GM23248 (cell line): ENCODE measurements at regions not wholly inside any gene's neighbourhood (a gene's known extent, or its start where the extent isn't known, plus 50 kb on each side); places are given as distances from the start of the nearest gene placed in this dataset.
"Not testable (repeated sequence)": the region's sequence is repeated elsewhere in the genome, so short reads cannot be mapped to it uniquely, and the experiment has no call there.

Source experiments
- DNase-seq: peaks from one replicate; pipeline ENCODE4 v3.0.0-alpha.2; 2015
- H2AFZ ChIP-seq: fragments of 200-600 bp; sonication (generic); 2 replicates; pipeline ENCODE4 v1.6.1; 2016; ENCODE audit warnings: antibody characterized with exemption
- H3F3A ChIP-seq: fragments of 200-600 bp; sonication (generic); 2 replicates; pipeline ENCODE4 v1.6.1; 2016; ENCODE audit warnings: mild to moderate bottlenecking, antibody characterized with exemption, mixed run types; ENCODE audit not compliant: insufficient read depth
- H3K27ac ChIP-seq: fragments of 200-600 bp; sonication (generic); 2 replicates; pipeline ENCODE4 v1.5.1; 2016; ENCODE audit warnings: mild to moderate bottlenecking
- H3K27me3 ChIP-seq: fragments of 200-600 bp; sonication (generic); replicated peaks from 2 replicates; pipeline ENCODE4 v1.6.1; 2016; ENCODE audit warnings: mild to moderate bottlenecking; ENCODE audit not compliant: insufficient read depth
- H3K36me3 ChIP-seq: fragments of 200-600 bp; sonication (generic); 2 replicates; pipeline ENCODE4 v1.6.1; 2016; ENCODE audit warnings: low read depth, mild to moderate bottlenecking
- H3K4me1 ChIP-seq: fragments of 200-600 bp; sonication (generic); 2 replicates; pipeline ENCODE4 v1.6.1; 2016; ENCODE audit warnings: mild to moderate bottlenecking; ENCODE audit not compliant: insufficient read depth
- H3K4me2 ChIP-seq: fragments of 200-600 bp; sonication (generic); one replicate; pipeline ENCODE4 v1.6.1; 2016; ENCODE audit warnings: mild to moderate bottlenecking; ENCODE audit not compliant: unreplicated experiment
- H3K4me3 ChIP-seq: fragments of 200-600 bp; sonication (generic); 2 replicates; pipeline ENCODE4 v1.5.1; 2016; ENCODE audit warnings: mild to moderate bottlenecking
- H3K79me2 ChIP-seq: fragments of 200-600 bp; sonication (generic); 2 replicates; pipeline ENCODE4 v1.6.1; 2016; ENCODE audit warnings: mild to moderate bottlenecking; ENCODE audit not compliant: insufficient read depth
- H3K9ac ChIP-seq: fragments of 200-600 bp; sonication (generic); 2 replicates; pipeline ENCODE4 v1.6.1; 2016; ENCODE audit warnings: mild to moderate bottlenecking
- H3K9me2 ChIP-seq: fragments of 200-600 bp; sonication (generic); 2 replicates; pipeline ENCODE4 v1.6.1; 2016; ENCODE audit warnings: mixed run types, mild to moderate bottlenecking, moderate library complexity; ENCODE audit not compliant: insufficient read depth
- H3K9me3 ChIP-seq: fragments of 200-600 bp; sonication (generic); one replicate; pipeline ENCODE4 v1.6.1; 2017; ENCODE audit warnings: low read depth
- H4K20me1 ChIP-seq: fragments of 200-600 bp; sonication (generic); 2 replicates; pipeline ENCODE4 v1.6.0; 2016; ENCODE audit not compliant: insufficient read depth
- EZH2 ChIP-seq: fragments of 200-600 bp; sonication (generic); IDR thresholded peaks from 2 replicates; pipeline ENCODE4 v1.6.1; 2018; ENCODE audit warnings: antibody characterized with exemption, mild to moderate bottlenecking; ENCODE audit not compliant: insufficient read depth, poor library complexity, severe bottlenecking
- EZH2phosphoT487 ChIP-seq: fragments of 200-600 bp; sonication (generic); IDR thresholded peaks from 2 replicates; pipeline ENCODE4 v1.6.1; 2018; ENCODE audit warnings: antibody characterized with exemption, moderate library complexity, mild to moderate bottlenecking, low read depth; ENCODE audit not compliant: insufficient read depth
- WGBS, 2 experiments: methylation state at CpG; one replicate each; pipeline ENCODE4 v1.1.6; 2015 to 2017; ENCODE audit warnings: low lambda C conversion rate in 2 of 2, low coverage in 1 of 2; ENCODE audit errors: missing lambda C conversion rate in 2 of 2; 5-methylcytosine and 5-hydroxymethylcytosine counted together
- in situ Hi-C: fragments of 300-500 bp; cut with MboI; formaldehyde crosslinking; loops from 2 replicates; pipeline ENCODE4 v1.15.0; 2020

DNA sequence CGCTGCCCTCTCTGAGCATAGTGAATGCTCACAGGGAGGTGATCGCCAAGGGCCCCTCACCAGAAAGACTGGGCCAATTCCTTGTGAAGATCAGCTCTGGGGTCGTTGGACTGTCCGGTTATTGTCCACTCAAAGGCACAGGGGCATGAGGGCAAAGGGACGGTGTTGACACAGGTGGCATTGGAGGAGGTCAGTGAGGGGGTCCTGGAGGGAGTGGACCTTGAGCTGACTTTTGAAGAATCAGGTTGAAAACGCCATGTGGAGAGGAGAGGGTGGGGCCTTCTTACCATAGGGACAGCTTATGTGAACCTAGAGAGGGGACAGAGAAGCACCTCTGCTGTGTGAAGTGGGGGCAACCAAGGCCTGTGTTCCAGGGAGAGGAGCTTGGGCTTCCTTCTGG is 131.5 kb downstream of the TFCP2L1 start:
- Histone ChIP-seq H3K27me3 (peaks cover 16% of the 10 kb centered on the region), H3K4me2 (no peak overlapping the region), H3K27ac (no peak overlapping the region), H2AFZ (no peak overlapping the region), H3K4me1 (no peaks in the 10 kb centered on the region), H3K9me2 (no peaks in the 10 kb centered on the region), H3K9ac (no peak overlapping the region), H4K20me1 (no peaks in the 10 kb centered on the region), H3K36me3 (no peaks in the 10 kb centered on the region), H3K9me3 (no peaks in the 10 kb centered on the region), H3K4me3 (no peak overlapping the region), H3F3A (no peaks in the 10 kb centered on the region), H3K79me2 (no peaks in the 10 kb centered on the region)
- in situ Hi-C loops, result no loop called here
- 49 to 50% methylated on average over 6 of the region's 6 CpGs for WGBS, 2 experiments
- no peak for DNase-seq
- TF ChIP-seq EZH2 (no peak), EZH2phosphoT487 (no peak)

DNA sequence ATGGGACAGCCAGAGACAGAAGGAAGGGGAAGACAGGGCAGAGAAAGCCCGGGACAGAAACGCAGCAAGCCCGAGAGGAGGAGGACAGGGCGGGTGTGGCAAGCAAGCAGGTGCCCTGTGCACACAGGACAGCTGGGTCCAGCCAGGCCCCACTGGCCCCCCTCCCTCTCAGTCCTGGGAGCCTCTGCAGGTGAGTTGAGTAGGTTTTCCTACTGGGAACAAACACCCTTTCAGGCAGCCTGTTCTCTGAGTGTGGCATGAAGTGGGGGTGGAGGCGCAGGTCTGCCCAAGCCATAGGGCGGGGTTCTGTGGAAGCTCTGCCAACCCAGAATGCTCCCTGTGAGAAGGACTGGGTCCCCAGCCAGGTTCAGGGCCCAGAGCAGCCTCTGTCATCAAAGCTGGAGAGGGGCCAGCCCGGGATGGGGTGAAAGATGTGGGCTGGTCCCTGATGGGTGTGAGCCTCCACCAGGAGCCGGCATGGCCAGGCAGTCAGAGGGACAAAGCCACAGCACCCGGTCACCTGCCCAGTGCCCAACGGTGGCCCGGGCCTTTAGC is 129.4 kb downstream of the TFCP2L1 start:
- in situ Hi-C loops, result no loop called here
- H3K4me2 ChIP-seq, result no peak overlapping the region
- DNase-seq, result no peak
- H3K9me3 ChIP-seq, result no peaks in the 10 kb centered on the region
- peaks cover 10% of the 10 kb centered on the region for H3K27me3 ChIP-seq
- TF ChIP-seq EZH2phosphoT487, result no peak
- no peak for TF ChIP-seq EZH2
- H2AFZ ChIP-seq, result no peak overlapping the region
- H3K4me1 ChIP-seq, result no peaks in the 10 kb centered on the region
- no peaks in the 10 kb centered on the region for H3K79me2 ChIP-seq
- no peaks in the 10 kb centered on the region for H3K36me3 ChIP-seq
- no peak overlapping the region for H3K4me3 ChIP-seq
- no peaks in the 10 kb centered on the region for H4K20me1 ChIP-seq
- no peaks in the 10 kb centered on the region for H3K9me2 ChIP-seq
- H3K9ac ChIP-seq, result no peak overlapping the region
- H3K27ac ChIP-seq, result no peak overlapping the region
- WGBS, 2 experiments, result 34 to 50% methylated on average over 7 to 11 of the region's 11 CpGs
- no peaks in the 10 kb centered on the region for H3F3A ChIP-seq

DNA sequence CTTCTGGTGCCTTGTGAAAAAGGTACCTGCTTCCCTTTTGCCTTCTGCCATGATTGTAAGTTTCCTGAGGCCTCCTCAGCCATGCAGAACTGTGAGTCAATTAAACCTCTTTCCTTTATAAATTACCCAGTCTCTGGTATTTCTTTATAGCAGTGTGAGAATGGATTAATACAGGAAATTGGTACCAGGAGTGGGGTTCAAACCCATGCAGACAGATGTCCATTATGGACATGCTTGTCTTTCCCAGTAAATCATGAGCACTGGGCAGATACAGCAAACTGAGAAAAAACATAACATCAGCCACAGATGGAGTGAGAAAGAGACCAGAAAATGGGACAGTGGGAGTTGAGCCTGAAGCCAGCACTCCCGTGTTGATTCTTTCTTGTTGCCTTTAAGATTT is 127.5 kb downstream of the TFCP2L1 start:
- H3K4me2 ChIP-seq, H4K20me1 ChIP-seq, H3K9me2 ChIP-seq, H2AFZ ChIP-seq, H3K9ac ChIP-seq, H3K27ac ChIP-seq, H3F3A ChIP-seq, H3K9me3 ChIP-seq, H3K27me3 ChIP-seq, DNase-seq, H3K36me3 ChIP-seq, H3K79me2 ChIP-seq, H3K4me1 ChIP-seq, H3K4me3 ChIP-seq, in situ Hi-C loops: not testable (repeated sequence)
- 29 to 43% methylated on average over 1 of the region's 1 CpG for WGBS, 2 experiments

DNA sequence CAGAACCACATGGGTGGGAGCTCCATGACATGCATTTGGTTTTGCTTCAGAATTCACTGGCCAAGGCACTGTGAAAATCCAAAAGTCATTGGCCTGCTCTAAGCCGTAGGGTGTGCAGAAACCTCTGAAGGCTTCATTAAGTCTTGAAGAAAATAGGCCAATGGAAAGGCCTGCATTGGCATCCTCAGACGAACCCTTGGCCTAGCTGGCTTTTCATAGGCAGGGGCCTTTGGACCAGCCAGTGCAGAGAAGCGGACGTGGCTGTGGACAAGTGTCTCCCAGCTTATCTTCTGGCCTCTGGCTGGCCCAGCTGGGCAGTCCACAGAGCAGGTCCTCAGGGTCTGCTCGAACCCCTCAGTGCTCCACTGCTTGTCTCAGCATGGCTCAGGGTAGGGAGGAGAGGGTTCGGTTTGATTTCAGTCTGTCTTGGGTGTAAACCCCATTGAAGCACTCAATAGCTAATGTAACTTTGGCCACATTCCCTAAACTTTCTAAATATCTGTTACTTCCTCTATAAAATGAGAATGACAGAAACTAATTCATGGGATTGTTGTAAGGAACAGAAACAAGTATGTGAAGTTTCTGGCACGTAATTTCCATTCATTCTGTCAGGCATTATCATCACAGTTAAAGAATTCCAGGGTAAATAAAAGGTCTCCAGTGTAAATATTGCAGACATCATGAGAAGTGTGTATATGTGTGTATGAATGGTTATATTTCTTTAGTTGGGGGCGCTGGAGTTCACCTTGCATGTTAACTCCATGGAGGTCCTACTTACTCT is 125.5 kb downstream of the TFCP2L1 start:
- in situ Hi-C loops, result no loop called here
- H3K4me2 ChIP-seq, result no peak overlapping the region
- H2AFZ ChIP-seq, result no peak overlapping the region
- peaks cover 6% of the 10 kb centered on the region for H3K27me3 ChIP-seq
- H3K4me3 ChIP-seq, result no peak overlapping the region
- H3K9me3 ChIP-seq, result no peaks in the 10 kb centered on the region
- WGBS, 2 experiments, result 33% methylated on average over 8 of the region's 8 CpGs
- no peaks in the 10 kb centered on the region for H3K36me3 ChIP-seq
- no peak for TF ChIP-seq EZH2phosphoT487
- no peak for TF ChIP-seq EZH2
- no peaks in the 10 kb centered on the region for H3F3A ChIP-seq
- no peaks in the 10 kb centered on the region for H4K20me1 ChIP-seq
- H3K4me1 ChIP-seq, result no peaks in the 10 kb centered on the region
- H3K27ac ChIP-seq, result no peak overlapping the region
- no peaks in the 10 kb centered on the region for H3K9me2 ChIP-seq
- H3K79me2 ChIP-seq, result no peaks in the 10 kb centered on the region
- H3K9ac ChIP-seq, result no peak overlapping the region
- DNase-seq, result no peak
